ENCODE measurements at regions not wholly inside any gene's neighbourhood (a gene's known extent, or its start where the extent isn't known, plus 50 kb on each side); places are given as distances from the start of the nearest gene placed in this dataset.

DNA sequence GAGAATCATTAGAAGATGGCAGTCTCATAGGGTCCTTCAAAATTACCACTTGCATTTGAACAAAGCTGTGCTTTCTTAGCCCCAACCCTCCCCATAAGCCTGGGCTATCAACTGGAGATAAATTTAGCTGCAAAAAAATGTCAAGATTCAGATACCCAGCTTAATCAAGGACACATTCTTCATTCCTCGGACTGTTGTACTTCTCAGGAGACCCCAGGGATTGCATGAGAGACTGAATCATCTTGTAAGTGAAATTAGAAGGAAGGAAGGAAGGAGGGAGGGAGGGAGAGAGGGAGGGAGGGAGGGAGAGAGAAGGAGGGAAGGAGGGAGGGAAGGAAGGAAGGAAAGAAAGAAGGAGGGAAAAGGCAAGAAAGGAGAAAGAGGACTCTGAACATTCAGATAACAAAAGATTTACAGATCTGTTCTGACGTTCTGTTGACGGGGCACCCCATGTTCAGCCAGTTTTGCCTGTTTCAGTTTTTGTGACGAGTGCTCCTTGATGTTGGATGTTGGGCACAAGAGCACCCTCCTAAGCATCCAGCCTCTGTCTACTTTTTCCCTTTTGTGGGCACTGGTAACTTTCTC is 498.7 kb downstream of the PREX1 start:
- TF ChIP-seq, protein P1, sequence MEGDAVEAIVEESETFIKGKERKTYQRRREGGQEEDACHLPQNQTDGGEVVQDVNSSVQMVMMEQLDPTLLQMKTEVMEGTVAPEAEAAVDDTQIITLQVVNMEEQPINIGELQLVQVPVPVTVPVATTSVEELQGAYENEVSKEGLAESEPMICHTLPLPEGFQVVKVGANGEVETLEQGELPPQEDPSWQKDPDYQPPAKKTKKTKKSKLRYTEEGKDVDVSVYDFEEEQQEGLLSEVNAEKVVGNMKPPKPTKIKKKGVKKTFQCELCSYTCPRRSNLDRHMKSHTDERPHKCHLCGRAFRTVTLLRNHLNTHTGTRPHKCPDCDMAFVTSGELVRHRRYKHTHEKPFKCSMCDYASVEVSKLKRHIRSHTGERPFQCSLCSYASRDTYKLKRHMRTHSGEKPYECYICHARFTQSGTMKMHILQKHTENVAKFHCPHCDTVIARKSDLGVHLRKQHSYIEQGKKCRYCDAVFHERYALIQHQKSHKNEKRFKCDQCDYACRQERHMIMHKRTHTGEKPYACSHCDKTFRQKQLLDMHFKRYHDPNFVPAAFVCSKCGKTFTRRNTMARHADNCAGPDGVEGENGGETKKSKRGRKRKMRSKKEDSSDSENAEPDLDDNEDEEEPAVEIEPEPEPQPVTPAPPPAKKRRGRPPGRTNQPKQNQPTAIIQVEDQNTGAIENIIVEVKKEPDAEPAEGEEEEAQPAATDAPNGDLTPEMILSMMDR (IDR thresholded peaks at IDR 0.05) = no peak
- TF ChIP-seq POLR2A (IDR thresholded peaks at IDR 0.05) = no peak
